ENCODE measurements at regions not wholly inside any gene's neighbourhood (a gene's known extent, or its start where the extent isn't known, plus 50 kb on each side); places are given as distances from the start of the nearest gene placed in this dataset.

DNA sequence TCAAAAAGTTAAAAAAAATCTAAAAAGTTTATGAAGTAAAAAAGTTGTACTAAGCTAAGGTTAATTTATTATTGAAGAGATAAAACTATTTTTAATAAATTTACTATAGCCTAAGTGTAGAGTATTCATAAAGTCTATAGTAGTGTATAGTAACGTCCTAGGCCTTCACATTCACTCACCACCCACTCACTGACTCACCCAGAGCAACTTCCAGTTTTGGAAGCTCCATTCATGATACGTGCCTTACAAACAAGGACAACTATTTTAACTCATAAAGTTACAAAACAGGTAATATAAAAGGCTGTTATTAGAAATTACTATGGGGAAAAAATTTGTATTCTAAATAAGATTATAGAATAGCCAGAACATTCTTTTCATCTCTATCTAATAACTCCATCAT lies 158.9 kb upstream of the FN1 start:
- ChIA-PET RAD21 (ENCODE audit: unreplicated experiment) (interaction anchor here (0.8 to 1.2 kb wide), 4 partner anchors 8 to 285 kb away, joined by 3 to 4 read pairs (median 4); no protein-coding TSS in a partner anchor), POLR2A (interaction anchor here (1.2 kb wide), 1 partner anchor 18 kb away, joined by 3 read pairs; no protein-coding TSS in a partner anchor), CTCF (interaction anchor here (1.0 to 1.3 kb wide), 4 partner anchors 10 to 320 kb away, joined by 3 to 5 read pairs (median 3); no protein-coding TSS in a partner anchor), SMC1A (ENCODE audit: uncharacterized antibody, unreplicated experiment) (interaction anchor here (0.9 to 1.4 kb wide), 6 partner anchors 8 to 65 kb away, joined by 3 to 5 read pairs (median 4); no protein-coding TSS in a partner anchor)
- no peak overlapping the region for H3K9ac ChIP-seq (ENCODE audit: control insufficient read depth, insufficient read depth, low read length)
- no peak overlapping the region for H3K4me2 ChIP-seq (ENCODE audit: control insufficient read depth, insufficient read depth)
- no TSS peak for BruUV-seq (replicated peaks)
- no peak overlapping the region for H3K27ac ChIP-seq (ENCODE audit: control insufficient read depth, insufficient read depth)
- TF ChIP-seq MYB (IDR thresholded peaks at IDR 0.05; ENCODE audit: borderline replicate concordance, low read depth, low read length), result no peak
- TF ChIP-seq, protein P1, sequence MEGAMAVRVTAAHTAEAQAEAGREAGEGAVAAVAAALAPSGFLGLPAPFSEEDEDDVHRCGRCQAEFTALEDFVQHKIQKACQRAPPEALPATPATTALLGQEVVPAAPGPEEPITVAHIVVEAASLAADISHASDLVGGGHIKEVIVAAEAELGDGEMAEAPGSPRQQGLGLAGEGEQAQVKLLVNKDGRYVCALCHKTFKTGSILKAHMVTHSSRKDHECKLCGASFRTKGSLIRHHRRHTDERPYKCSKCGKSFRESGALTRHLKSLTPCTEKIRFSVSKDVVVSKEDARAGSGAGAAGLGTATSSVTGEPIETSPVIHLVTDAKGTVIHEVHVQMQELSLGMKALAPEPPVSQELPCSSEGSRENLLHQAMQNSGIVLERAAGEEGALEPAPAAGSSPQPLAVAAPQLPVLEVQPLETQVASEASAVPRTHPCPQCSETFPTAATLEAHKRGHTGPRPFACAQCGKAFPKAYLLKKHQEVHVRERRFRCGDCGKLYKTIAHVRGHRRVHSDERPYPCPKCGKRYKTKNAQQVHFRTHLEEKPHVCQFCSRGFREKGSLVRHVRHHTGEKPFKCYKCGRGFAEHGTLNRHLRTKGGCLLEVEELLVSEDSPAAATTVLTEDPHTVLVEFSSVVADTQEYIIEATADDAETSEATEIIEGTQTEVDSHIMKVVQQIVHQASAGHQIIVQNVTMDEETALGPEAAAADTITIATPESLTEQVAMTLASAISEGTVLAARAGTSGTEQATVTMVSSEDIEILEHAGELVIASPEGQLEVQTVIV (IDR thresholded peaks at IDR 0.05; ENCODE audit: borderline replicate concordance, partially characterized antibody), result no peak
- in situ Hi-C loops (cut with MboI) (no loop called here), intact Hi-C loops (cut with micrococcal nuclease; ENCODE audit: unreplicated experiment) (no loop called here)
- H3K27me3 ChIP-seq (replicated peaks in 1 of 2; ENCODE audit: control insufficient read depth in 2 of 2, insufficient read depth in 2 of 2, low read length in 1 of 2), result no peaks in the 10 kb centered on the region
- no peaks in the 10 kb centered on the region for H3K79me2 ChIP-seq (ENCODE audit: control insufficient read depth, insufficient read depth, low read length)
- no peak for DNase-seq (ENCODE audit: low read depth, low spot score)
- no peak for FAIRE-seq
- no peak overlapping the region for H2AFZ ChIP-seq (ENCODE audit: control insufficient read depth, low read depth, low read length)
- no peaks in the 10 kb centered on the region for H3K4me1 ChIP-seq (ENCODE audit: control insufficient read depth, insufficient read depth, low read length)
- H4K20me1 ChIP-seq (ENCODE audit: control insufficient read depth, insufficient read depth), result no peaks in the 10 kb centered on the region
- no peaks in the 10 kb centered on the region for H3K9me3 ChIP-seq (replicated peaks; ENCODE audit: control insufficient read depth, insufficient read depth, low read length)
- no peak overlapping the region for H3K4me3 ChIP-seq
- 3% methylated on average over 2 of the region's 2 CpGs for WGBS (ENCODE audit: insufficient coverage, insufficient replicate concordance, low lambda C conversion rate, missing lambda C conversion rate)
- no peak for ATAC-seq
- no peaks in the 10 kb centered on the region for H3K36me3 ChIP-seq (ENCODE audit: control insufficient read depth in 2 of 2, insufficient read depth in 2 of 2, low read length in 1 of 2)

DNA sequence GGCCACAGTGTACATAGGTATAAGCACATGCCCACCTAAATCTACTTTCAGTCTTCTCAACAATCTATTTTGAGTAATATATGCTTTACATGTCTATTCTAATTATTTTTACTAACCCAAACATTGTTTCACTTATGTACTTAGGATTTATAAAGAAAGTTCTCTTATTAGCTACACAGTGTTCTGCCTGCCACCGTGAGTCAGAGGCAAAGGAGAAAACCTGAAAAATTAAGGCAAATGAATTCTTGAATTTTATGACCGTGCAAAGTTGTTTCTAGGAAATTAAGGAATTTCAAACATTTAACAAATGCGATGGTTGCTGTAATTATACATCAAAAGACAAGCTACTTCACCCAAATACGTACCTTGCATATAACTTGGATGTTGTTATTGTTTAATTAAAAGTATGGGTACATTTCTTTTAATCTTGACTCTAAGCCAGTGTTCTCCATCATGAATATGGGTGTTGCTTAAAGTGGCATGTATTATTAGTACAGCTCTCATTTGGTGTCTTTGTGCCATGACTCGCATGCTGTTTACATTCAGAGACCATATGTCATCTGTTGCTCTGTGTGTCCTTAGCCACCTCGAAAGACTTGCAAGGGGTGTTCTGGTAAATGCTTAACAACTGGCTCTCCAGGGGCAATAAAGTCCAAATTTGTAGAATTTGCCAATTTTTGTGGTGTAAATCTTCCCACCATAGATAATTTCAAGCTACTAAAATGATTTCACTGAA lies 154.3 kb upstream of the FN1 start:
- no TSS peak for BruUV-seq (replicated peaks)
- POLR2A ChIA-PET, result no interaction called here
- TF ChIP-seq SMC3 (IDR thresholded peaks at IDR 0.05; ENCODE audit: borderline replicate concordance, low read length) (no peak), NR2C1 (IDR thresholded peaks at IDR 0.05) (no peak), PAX8 (IDR thresholded peaks at IDR 0.05) (no peak), EGR1 (IDR thresholded peaks at IDR 0.05; ENCODE audit: borderline replicate concordance in 1 of 2, low read depth in 2 of 2, low read length in 2 of 2) (no peak), ZNF207 (IDR thresholded peaks at IDR 0.05; ENCODE audit: borderline replicate concordance) (no peak), RUNX3 (IDR thresholded peaks at IDR 0.05; ENCODE audit: low read length) (no peak), YY1 (IDR thresholded peaks at IDR 0.05; ENCODE audit: low read depth, low read length) (no peak)
- TF ChIP-seq, protein P2, sequence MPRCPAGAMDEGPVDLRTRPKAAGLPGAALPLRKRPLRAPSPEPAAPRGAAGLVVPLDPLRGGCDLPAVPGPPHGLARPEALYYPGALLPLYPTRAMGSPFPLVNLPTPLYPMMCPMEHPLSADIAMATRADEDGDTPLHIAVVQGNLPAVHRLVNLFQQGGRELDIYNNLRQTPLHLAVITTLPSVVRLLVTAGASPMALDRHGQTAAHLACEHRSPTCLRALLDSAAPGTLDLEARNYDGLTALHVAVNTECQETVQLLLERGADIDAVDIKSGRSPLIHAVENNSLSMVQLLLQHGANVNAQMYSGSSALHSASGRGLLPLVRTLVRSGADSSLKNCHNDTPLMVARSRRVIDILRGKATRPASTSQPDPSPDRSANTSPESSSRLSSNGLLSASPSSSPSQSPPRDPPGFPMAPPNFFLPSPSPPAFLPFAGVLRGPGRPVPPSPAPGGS (IDR thresholded peaks at IDR 0.05; ENCODE audit: borderline replicate concordance, insufficient read depth, low read depth, low read length, poor library complexity, severe bottlenecking), result no peak
- TF ChIP-seq, protein P3, sequence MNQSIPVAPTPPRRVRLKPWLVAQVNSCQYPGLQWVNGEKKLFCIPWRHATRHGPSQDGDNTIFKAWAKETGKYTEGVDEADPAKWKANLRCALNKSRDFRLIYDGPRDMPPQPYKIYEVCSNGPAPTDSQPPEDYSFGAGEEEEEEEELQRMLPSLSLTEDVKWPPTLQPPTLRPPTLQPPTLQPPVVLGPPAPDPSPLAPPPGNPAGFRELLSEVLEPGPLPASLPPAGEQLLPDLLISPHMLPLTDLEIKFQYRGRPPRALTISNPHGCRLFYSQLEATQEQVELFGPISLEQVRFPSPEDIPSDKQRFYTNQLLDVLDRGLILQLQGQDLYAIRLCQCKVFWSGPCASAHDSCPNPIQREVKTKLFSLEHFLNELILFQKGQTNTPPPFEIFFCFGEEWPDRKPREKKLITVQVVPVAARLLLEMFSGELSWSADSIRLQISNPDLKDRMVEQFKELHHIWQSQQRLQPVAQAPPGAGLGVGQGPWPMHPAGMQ (IDR thresholded peaks at IDR 0.05; ENCODE audit: borderline replicate concordance), result no peak

More for the DNA sequence above, 154.3 kb upstream of the FN1 start:
- no peaks in the 10 kb centered on the region for H3K27me3 ChIP-seq (replicated peaks in 1 of 2; ENCODE audit: control insufficient read depth in 2 of 2, insufficient read depth in 2 of 2, low read length in 1 of 2)
- ChIA-PET SMC1A (ENCODE audit: uncharacterized antibody, unreplicated experiment) (interaction anchor here (0.9 to 1.7 kb wide), 9 partner anchors 8 to 139 kb away, joined by 3 to 6 read pairs (median 3); no protein-coding TSS in a partner anchor), CTCF (interaction anchor here (0.7 to 1.0 kb wide), 2 partner anchors 11 to 14 kb away, joined by 3 read pairs; no protein-coding TSS in a partner anchor), RAD21 (ENCODE audit: unreplicated experiment) (no interaction called here)
- H3K36me3 ChIP-seq (ENCODE audit: control insufficient read depth in 2 of 2, insufficient read depth in 2 of 2, low read length in 1 of 2), result no peaks in the 10 kb centered on the region
- no peak overlapping the region for H2AFZ ChIP-seq (ENCODE audit: control insufficient read depth, low read depth, low read length)
- DNase-seq (ENCODE audit: low read depth, low spot score) (no peak), ATAC-seq (no peak), FAIRE-seq (peak; percentile 35)
- H3K4me2 ChIP-seq (ENCODE audit: control insufficient read depth, insufficient read depth), result no peak overlapping the region
- H3K27ac ChIP-seq (ENCODE audit: control insufficient read depth, insufficient read depth), result no peak overlapping the region
- no peaks in the 10 kb centered on the region for H3K9me3 ChIP-seq (replicated peaks; ENCODE audit: control insufficient read depth, insufficient read depth, low read length)
- WGBS (ENCODE audit: insufficient coverage, insufficient replicate concordance, low lambda C conversion rate, missing lambda C conversion rate), result 29% methylated on average over 6 of the region's 6 CpGs
- no peaks in the 10 kb centered on the region for H3K4me1 ChIP-seq (ENCODE audit: control insufficient read depth, insufficient read depth, low read length)
- H3K9ac ChIP-seq (ENCODE audit: control insufficient read depth, insufficient read depth, low read length), result no peak overlapping the region
- in situ Hi-C loops (cut with MboI) (no loop called here), intact Hi-C loops (cut with micrococcal nuclease; ENCODE audit: unreplicated experiment) (no loop called here)
- no peaks in the 10 kb centered on the region for H4K20me1 ChIP-seq (ENCODE audit: control insufficient read depth, insufficient read depth)
- H3K79me2 ChIP-seq (ENCODE audit: control insufficient read depth, insufficient read depth, low read length), result no peaks in the 10 kb centered on the region
- no peak overlapping the region for H3K4me3 ChIP-seq
